ENCODE measurements at regions not wholly inside any gene's neighbourhood (a gene's known extent, or its start where the extent isn't known, plus 50 kb on each side); places are given as distances from the start of the nearest gene placed in this dataset.
"Not testable (repeated sequence)": the region's sequence is repeated elsewhere in the genome, so short reads cannot be mapped to it uniquely, and the experiment has no call there.

- Histone ChIP-seq H3K9me3 (ENCODE audit: control insufficient read depth, low read length) (no peaks in the 10 kb centered on the region), H3K27ac (ENCODE audit: low read length) (no peak overlapping the region), H3K27me3 (ENCODE audit: control insufficient read depth, insufficient read depth) (no peaks in the 10 kb centered on the region), H3K4me3 (ENCODE audit: low read length) (no peak overlapping the region), H3K4me1 (ENCODE audit: control insufficient read depth, insufficient read depth, low read length) (no peaks in the 10 kb centered on the region)
- DNase-seq (no peak), ATAC-seq (no peak)
- WGBS: 87% methylated on average over 14 of the region's 14 CpGs
- intact Hi-C loops (cut with DNase I): no loop called here
These were observed 85.2 kb downstream of the DLL1 start for GRCh38 chr6:170205534-170206316.

DNA sequence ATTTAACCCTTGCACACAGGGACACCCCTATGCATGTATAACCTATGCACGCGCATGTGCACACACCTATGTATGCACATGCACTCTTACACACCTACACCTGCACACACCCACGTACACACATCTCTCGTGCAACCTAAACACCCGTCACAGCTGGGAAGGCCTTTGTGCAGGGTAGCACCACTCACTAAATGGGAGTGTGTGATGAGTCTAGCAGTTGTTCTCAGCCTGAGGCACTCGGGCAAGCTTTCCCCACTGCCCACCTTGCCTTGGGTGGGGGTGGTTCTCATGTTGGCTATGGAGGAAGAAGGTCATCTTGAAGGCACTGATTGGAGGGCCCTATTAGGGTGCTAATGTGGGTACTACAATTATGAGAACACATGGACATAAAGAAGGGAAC, 85.8 kb downstream of the DLL1 start:
- ATAC-seq (no peak), DNase-seq (no peak)
- intact Hi-C loops (cut with DNase I): no loop called here
- Histone ChIP-seq H3K27me3 (ENCODE audit: control insufficient read depth, insufficient read depth) (no peaks in the 10 kb centered on the region), H3K27ac (ENCODE audit: low read length) (no peak overlapping the region), H3K4me3 (ENCODE audit: low read length) (no peak overlapping the region), H3K9me3 (ENCODE audit: control insufficient read depth, low read length) (no peaks in the 10 kb centered on the region), H3K4me1 (ENCODE audit: control insufficient read depth, insufficient read depth, low read length) (no peaks in the 10 kb centered on the region)
- 75% methylated on average over 6 of the region's 6 CpGs for WGBS

- DNase-seq: no peak
- Histone ChIP-seq H3K9me3 (ENCODE audit: control insufficient read depth, low read length) (no peaks in the 10 kb centered on the region), H3K4me1 (ENCODE audit: control insufficient read depth, insufficient read depth, low read length) (no peaks in the 10 kb centered on the region), H3K27me3 (ENCODE audit: control insufficient read depth, insufficient read depth) (no peaks in the 10 kb centered on the region), H3K4me3 (ENCODE audit: low read length) (no peak overlapping the region), H3K27ac (ENCODE audit: low read length) (no peak overlapping the region)
- 61% methylated on average over 6 of the region's 6 CpGs for WGBS
- no peak for ATAC-seq
- intact Hi-C loops (cut with DNase I): no loop called here
These were observed 87.7 kb downstream of the DLL1 start for GRCh38 chr6:170203212-170203611.

GRCh38 chr6:170202416-170203135, 88.3 kb downstream of the DLL1 start:
- Histone ChIP-seq H3K9me3 (ENCODE audit: control insufficient read depth, low read length) (no peaks in the 10 kb centered on the region), H3K4me1 (ENCODE audit: control insufficient read depth, insufficient read depth, low read length) (no peaks in the 10 kb centered on the region), H3K27ac (ENCODE audit: low read length) (no peak overlapping the region), H3K4me3 (ENCODE audit: low read length) (no peak overlapping the region), H3K27me3 (ENCODE audit: control insufficient read depth, insufficient read depth) (no peaks in the 10 kb centered on the region)
- ATAC-seq: no peak
- WGBS: 84% methylated on average over 13 of the region's 13 CpGs
- no peak for DNase-seq
- intact Hi-C loops (cut with DNase I): no loop called here

DNA sequence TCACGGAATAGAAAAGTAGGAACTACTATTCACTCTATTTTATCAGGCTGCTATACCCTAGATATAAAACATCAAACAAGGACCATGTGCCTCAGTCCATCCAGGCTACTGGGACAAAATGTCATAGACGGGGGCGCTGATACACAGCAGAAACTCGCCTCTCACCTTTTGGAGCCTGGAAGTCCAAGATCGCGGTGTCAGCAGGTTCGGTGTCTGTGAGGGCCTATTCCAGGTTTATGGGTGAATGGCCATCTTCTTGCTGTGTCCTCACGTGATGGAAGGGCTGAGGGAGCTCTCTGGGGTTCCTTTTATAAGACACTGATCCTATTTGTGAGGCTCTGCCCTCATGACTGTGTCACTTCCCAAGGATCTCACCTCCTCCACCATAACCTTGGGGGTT, 89.5 kb downstream of the DLL1 start:
- no peak for ATAC-seq
- Histone ChIP-seq H3K4me1 (ENCODE audit: control insufficient read depth, insufficient read depth, low read length) (no peaks in the 10 kb centered on the region), H3K9me3 (ENCODE audit: control insufficient read depth, low read length) (no peaks in the 10 kb centered on the region), H3K27me3 (ENCODE audit: control insufficient read depth, insufficient read depth) (no peaks in the 10 kb centered on the region), H3K4me3 (ENCODE audit: low read length) (no peak overlapping the region), H3K27ac (ENCODE audit: low read length) (no peak overlapping the region)
- WGBS: 89% methylated on average over 8 of the region's 8 CpGs
- no peak for DNase-seq
- intact Hi-C loops (cut with DNase I): no loop called here

GRCh38 chr6:170200458-170200891, 90.4 kb downstream of the DLL1 start:
- DNase-seq: no peak

DNA sequence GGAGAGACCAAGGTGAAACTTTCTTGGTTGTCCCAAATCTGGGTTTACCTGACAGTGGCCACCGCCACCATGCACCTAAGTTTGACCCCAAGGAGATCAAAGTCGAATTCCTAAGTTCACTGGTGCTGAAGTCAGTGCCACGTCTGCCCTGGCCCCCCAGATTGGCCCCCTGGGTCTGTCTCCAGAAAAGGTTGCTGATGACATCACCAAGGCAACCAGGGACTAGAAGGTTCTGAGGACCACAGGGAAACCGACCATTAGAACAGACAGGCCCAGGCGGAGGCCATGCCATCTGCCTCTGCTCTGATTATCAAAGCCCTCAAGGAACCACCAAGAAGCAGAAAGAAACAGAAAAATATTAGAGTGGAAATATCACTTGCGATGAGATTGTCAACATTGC, 91.2 kb downstream of the DLL1 start:
- 89% methylated on average over 6 of the region's 6 CpGs for WGBS
- no peaks in the 10 kb centered on the region for H3K4me1 ChIP-seq (ENCODE audit: control insufficient read depth, insufficient read depth, low read length)
- H3K4me3 ChIP-seq (ENCODE audit: low read length): no peak overlapping the region
- ATAC-seq (no peak), DNase-seq (no peak)
- intact Hi-C loops (cut with DNase I): no loop called here
- no peaks in the 10 kb centered on the region for H3K27me3 ChIP-seq (ENCODE audit: control insufficient read depth, insufficient read depth)
- no peak overlapping the region for H3K27ac ChIP-seq (ENCODE audit: low read length)
- H3K9me3 ChIP-seq (ENCODE audit: control insufficient read depth, low read length): no peaks in the 10 kb centered on the region

More at GRCh38 chr6:170200458-170200891, 90.4 kb downstream of the DLL1 start:
- Histone ChIP-seq H3K9me3 (ENCODE audit: control insufficient read depth, low read length) (no peaks in the 10 kb centered on the region), H3K4me1 (ENCODE audit: control insufficient read depth, insufficient read depth, low read length) (no peaks in the 10 kb centered on the region), H3K27ac (ENCODE audit: low read length) (no peak overlapping the region), H3K27me3 (ENCODE audit: control insufficient read depth, insufficient read depth) (no peaks in the 10 kb centered on the region), H3K4me3 (ENCODE audit: low read length) (no peak overlapping the region)
- intact Hi-C loops (cut with DNase I): no loop called here
- peak in 1 of 2 donors; percentile 80 for ATAC-seq
- 63% methylated on average over 9 of the region's 9 CpGs for WGBS

GRCh38 chr6:170198298-170198697, 92.6 kb downstream of the DLL1 start:
- H3K27ac ChIP-seq (ENCODE audit: low read length): no peak overlapping the region
- no peaks in the 10 kb centered on the region for H3K9me3 ChIP-seq (ENCODE audit: control insufficient read depth, low read length)
- ATAC-seq: peak in 1 of 2 donors; percentile 57
- WGBS: 43% methylated on average over 2 of the region's 2 CpGs
- no peaks in the 10 kb centered on the region for H3K27me3 ChIP-seq (ENCODE audit: control insufficient read depth, insufficient read depth)
- no peak overlapping the region for H3K4me3 ChIP-seq (ENCODE audit: low read length)
- DNase-seq: no peak
- intact Hi-C loops (cut with DNase I): no loop called here
- no peaks in the 10 kb centered on the region for H3K4me1 ChIP-seq (ENCODE audit: control insufficient read depth, insufficient read depth, low read length)

- no peak for DNase-seq
- intact Hi-C loops (cut with DNase I): no loop called here
- ATAC-seq: no peak
- Histone ChIP-seq H3K27me3 (ENCODE audit: control insufficient read depth, insufficient read depth) (no peaks in the 10 kb centered on the region), H3K4me3 (ENCODE audit: low read length) (no peak overlapping the region), H3K9me3 (ENCODE audit: control insufficient read depth, low read length) (no peaks in the 10 kb centered on the region), H3K4me1 (ENCODE audit: control insufficient read depth, insufficient read depth, low read length) (no peaks in the 10 kb centered on the region), H3K27ac (ENCODE audit: low read length) (no peak overlapping the region)
- 90% methylated on average over 13 of the region's 13 CpGs for WGBS
These were observed 97.5 kb downstream of the DLL1 start for GRCh38 chr6:170193326-170193821.

DNA sequence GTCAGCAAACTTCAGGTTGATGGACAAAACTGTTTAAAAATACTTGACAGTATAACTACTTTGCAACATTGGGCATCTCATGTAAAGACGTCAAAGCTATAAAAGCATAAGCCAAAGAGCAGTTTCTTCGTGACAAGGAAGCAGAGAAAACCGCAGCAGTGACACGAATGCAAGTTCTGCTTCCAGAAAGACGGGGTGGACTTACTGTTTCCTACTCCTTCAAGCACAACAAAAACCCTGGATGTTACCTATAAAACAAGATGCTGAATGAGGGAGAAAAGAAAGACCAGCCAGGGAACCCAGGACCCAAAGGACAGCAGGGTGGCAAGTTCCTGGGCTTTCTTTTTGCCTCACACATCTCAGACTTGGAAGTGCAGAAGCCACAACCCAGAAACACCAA, 98.0 kb downstream of the DLL1 start:
- intact Hi-C loops (cut with DNase I): no loop called here
- DNase-seq (no peak), ATAC-seq (no peak)
- Histone ChIP-seq H3K27ac (ENCODE audit: low read length) (no peak overlapping the region), H3K9me3 (ENCODE audit: control insufficient read depth, low read length) (no peaks in the 10 kb centered on the region), H3K4me3 (ENCODE audit: low read length) (no peak overlapping the region), H3K27me3 (ENCODE audit: control insufficient read depth, insufficient read depth) (no peaks in the 10 kb centered on the region), H3K4me1 (ENCODE audit: control insufficient read depth, insufficient read depth, low read length) (no peaks in the 10 kb centered on the region)
- WGBS: 93% methylated on average over 5 of the region's 5 CpGs

DNA sequence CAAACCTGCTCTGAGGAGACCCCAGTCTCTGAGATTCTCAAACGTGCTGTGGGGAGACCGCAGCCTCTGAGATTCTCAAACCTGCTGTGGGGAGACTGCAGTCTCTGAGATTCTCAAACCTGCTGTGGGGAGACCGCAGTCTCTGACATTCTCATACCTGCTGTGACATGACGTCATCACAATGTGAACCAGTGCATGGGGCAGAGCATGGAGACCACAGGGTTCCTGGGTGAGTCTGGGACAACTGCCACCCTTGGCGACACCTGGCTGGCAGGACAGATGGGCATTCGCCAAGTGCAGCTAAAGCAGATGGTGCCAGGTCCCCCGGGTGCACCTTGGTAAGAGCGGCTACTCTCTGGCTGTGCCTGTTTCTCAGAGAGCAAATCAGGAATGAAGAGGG, 98.8 kb downstream of the DLL1 start:
- H3K27me3 ChIP-seq (ENCODE audit: control insufficient read depth, insufficient read depth); intact Hi-C loops (cut with DNase I); H3K4me3 ChIP-seq (ENCODE audit: low read length); H3K9me3 ChIP-seq (ENCODE audit: control insufficient read depth, low read length); H3K27ac ChIP-seq (ENCODE audit: low read length); ATAC-seq; H3K4me1 ChIP-seq (ENCODE audit: control insufficient read depth, insufficient read depth, low read length): not testable (repeated sequence)
- DNase-seq: peak in 1 of 3 donors; percentile 36
- 81% methylated on average over 8 of the region's 8 CpGs for WGBS

All from right cardiac atrium (tissue), 5 donors.